Esophagus muscularis mucosa (tissue), 2 donors: ENCODE measurements at regions not wholly inside any gene's neighbourhood (a gene's known extent, or its start where the extent isn't known, plus 50 kb on each side); places are given as distances from the start of the nearest gene placed in this dataset.

Experiments used
- POLR2A ChIP-seq: fragments of 450-650 bp; IDR thresholded peaks from one replicate; pipeline ENCODE4 v1.6.1; 2017; ENCODE audit warnings: antibody characterized with exemption, moderate library complexity, mild to moderate bottlenecking, low read depth
- POLR2AphosphoS5 ChIP-seq, 2 donors: sonication (generic); formaldehyde crosslinking; IDR thresholded peaks; one replicate each; pipeline ENCODE4 v1.6.1; 2017; ENCODE audit warnings: antibody characterized with exemption in 2 of 2

DNA sequence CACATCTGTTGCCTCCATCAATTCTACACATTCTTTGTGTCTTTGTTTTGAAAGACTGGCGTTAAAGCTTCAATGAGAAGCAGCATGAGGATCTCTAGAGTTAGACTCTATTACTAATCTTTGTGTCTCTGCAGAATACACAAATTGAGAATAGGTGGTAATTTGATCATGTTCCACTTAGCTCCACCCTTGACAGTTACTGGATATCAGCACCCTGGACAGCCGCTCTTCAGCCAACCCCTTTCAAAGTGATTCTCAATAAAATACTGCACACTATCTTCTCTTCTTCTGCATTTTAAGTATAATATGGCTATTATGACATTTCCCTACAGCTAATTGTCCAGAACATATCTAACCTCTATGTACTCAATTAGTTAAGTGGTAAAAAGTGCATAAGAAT lies 54.3 kb upstream of the CNR1 start:
- no peak for TF ChIP-seq POLR2A
- TF ChIP-seq POLR2AphosphoS5 (IDR thresholded peaks at IDR 0.05), result no peak
